ENCODE measurements at regions not wholly inside any gene's neighbourhood (a gene's known extent, or its start where the extent isn't known, plus 50 kb on each side); places are given as distances from the start of the nearest gene placed in this dataset.

DNA sequence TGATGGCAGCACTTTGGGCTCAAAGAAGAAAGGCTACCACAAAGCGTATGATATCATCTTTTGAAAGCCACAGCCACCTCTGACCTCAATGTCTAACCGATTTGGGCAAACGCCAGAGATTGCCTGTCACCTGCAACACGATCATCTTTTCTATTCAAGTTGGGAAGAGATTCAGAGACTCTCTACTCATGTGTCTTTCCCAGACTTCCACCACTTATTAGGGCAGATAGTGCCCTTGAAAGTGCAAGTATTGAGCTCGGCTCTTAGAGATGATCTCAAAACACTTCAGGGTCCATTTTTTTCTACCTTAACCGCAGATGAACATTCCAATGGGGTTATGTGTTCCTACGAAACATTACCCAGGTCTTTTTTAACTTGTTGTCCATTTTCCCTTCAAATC is 213.7 kb downstream of the DRD1 start:
- Mint-ChIP-seq H3K27ac (no peak overlapping the region), H3K4me1 (ENCODE audit: low read depth) (no peaks in the 10 kb centered on the region), H3K9me3 (no peaks in the 10 kb centered on the region), H3K27me3 (ENCODE audit: low read depth) (no peaks in the 10 kb centered on the region), H3K36me3 (ENCODE audit: low read depth) (no peaks in the 10 kb centered on the region), H3K4me3 (no peak overlapping the region)
- no peak for DNase-seq (ENCODE audit: low spot score)

DNA sequence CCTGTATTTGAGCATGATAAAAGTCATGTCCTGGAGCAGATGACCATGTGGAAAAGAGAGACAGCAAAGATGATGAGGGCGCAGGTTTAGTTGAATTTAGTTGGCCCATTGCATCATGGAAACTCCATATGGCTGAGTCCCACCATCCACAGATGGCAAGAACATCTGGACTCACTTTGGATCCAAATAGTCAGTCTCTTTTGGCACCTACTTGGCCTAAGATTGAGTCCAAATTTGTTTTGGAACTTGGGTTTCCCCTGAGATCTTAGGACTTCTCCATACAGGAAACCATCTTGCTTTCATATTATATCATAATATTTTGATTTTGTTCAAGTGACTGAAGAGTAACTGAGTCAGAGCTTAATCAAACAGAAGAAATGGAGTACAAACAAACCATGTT is 217.5 kb downstream of the DRD1 start:
- Mint-ChIP-seq H3K27ac (no peak overlapping the region), H3K4me1 (ENCODE audit: low read depth) (no peaks in the 10 kb centered on the region), H3K9me3 (no peaks in the 10 kb centered on the region), H3K36me3 (ENCODE audit: low read depth) (no peaks in the 10 kb centered on the region), H3K27me3 (ENCODE audit: low read depth) (peaks cover 3% of the 10 kb centered on the region), H3K4me3 (no peak overlapping the region)
- DNase-seq (ENCODE audit: low spot score) = no peak

DNA sequence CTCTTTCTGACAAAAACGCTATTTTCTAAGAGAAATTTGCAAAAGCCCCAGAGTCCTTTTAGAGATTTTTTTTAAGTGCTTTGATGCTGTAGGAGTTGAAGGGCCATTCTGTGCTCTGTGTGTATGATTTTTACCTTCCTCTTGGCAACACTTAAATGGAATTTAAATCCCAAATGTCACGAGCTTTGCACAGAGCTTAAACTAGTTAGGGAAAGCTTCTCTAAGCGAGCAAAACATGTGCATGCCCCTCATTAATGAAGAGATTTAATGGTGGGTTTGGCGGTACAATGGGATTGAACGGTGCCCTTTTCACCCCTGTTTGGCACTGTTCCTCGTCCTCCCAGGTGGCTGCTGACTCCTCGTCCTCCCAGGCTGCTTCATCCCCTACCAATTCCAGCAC is 220.7 kb downstream of the DRD1 start:
- Mint-ChIP-seq H3K36me3 (ENCODE audit: low read depth) (no peaks in the 10 kb centered on the region), H3K27me3 (ENCODE audit: low read depth) (peaks cover 3% of the 10 kb centered on the region), H3K4me1 (ENCODE audit: low read depth) (no peaks in the 10 kb centered on the region), H3K4me3 (no peak overlapping the region), H3K9me3 (no peaks in the 10 kb centered on the region), H3K27ac (no peak overlapping the region)
- no peak for DNase-seq (ENCODE audit: low spot score)

- Mint-ChIP-seq H3K36me3 (ENCODE audit: low read depth) (no peaks in the 10 kb centered on the region), H3K27ac (no peak overlapping the region), H3K4me3 (no peak overlapping the region), H3K4me1 (ENCODE audit: low read depth) (no peaks in the 10 kb centered on the region), H3K9me3 (no peaks in the 10 kb centered on the region), H3K27me3 (ENCODE audit: low read depth) (peaks cover 3% of the 10 kb centered on the region)
- DNase-seq (ENCODE audit: low spot score) = no peak
Observed at GRCh38 chr5:175222621-175223020, 221.4 kb downstream of the DRD1 start.

GRCh38 chr5:175220549-175220948 is 223.4 kb downstream of the DRD1 start:
- Mint-ChIP-seq H3K9me3 (no peaks in the 10 kb centered on the region), H3K4me3 (no peak overlapping the region), H3K27ac (no peak overlapping the region), H3K4me1 (ENCODE audit: low read depth) (no peaks in the 10 kb centered on the region), H3K27me3 (ENCODE audit: low read depth) (peaks cover 3% of the 10 kb centered on the region), H3K36me3 (ENCODE audit: low read depth) (no peaks in the 10 kb centered on the region)
- no peak for DNase-seq (ENCODE audit: low spot score)

- no peak overlapping the region for H3K4me3 Mint-ChIP-seq
- H3K27ac Mint-ChIP-seq = no peak overlapping the region
- no peak for DNase-seq (ENCODE audit: low spot score)
- H3K4me1 Mint-ChIP-seq (ENCODE audit: low read depth) = no peaks in the 10 kb centered on the region
- no peaks in the 10 kb centered on the region for H3K36me3 Mint-ChIP-seq (ENCODE audit: low read depth)
- no peaks in the 10 kb centered on the region for H3K9me3 Mint-ChIP-seq
- H3K27me3 Mint-ChIP-seq (ENCODE audit: low read depth) = peaks cover 3% of the 10 kb centered on the region
Observed at GRCh38 chr5:175219366-175219765, 224.6 kb downstream of the DRD1 start.

DNA sequence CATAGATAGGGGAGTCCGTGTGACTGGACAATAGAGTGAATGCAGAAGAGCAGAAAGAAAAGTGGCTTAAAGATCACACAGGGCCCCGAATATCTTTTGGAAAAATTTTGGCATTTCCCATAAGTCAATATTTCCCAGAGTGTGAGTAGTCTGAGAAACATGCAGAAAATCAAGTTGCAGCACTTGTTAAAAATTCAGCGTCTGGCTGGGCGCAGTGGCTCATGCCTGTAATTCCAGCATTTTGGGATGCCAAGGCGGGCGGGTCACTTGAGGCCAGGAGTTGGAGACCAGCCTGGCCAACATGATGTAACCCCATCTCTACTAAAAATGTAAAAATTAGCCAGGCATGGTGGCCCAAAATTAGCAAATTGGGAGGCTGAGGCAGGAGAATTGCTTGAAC is 227.0 kb downstream of the DRD1 start:
- Mint-ChIP-seq H3K36me3 (ENCODE audit: low read depth) (no peaks in the 10 kb centered on the region), H3K4me1 (ENCODE audit: low read depth) (no peaks in the 10 kb centered on the region), H3K27me3 (ENCODE audit: low read depth) (no peaks in the 10 kb centered on the region), H3K27ac (no peak overlapping the region), H3K4me3 (no peak overlapping the region), H3K9me3 (no peaks in the 10 kb centered on the region)
- DNase-seq (ENCODE audit: low spot score) = no peak

DNA sequence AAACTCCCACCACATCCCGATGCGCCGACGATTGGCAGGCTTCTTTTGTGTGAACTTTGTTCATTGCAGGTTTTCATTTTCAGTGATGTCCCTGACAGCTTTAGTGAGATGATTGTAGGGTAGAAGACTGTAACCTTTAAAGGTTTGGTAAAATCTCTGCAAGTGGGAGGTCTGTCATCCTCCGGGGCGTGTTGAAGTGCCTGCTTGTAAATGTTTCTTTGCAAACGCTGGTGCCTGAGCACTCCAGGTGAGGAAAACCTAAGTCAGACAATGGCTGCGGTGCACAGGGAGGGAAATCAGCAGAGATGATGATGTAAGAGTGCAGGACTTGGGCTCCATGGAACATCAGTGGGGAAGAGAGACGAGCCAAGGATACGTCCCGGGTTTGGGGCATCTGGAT is 228.1 kb downstream of the DRD1 start:
- Mint-ChIP-seq H3K36me3 (ENCODE audit: low read depth) (no peaks in the 10 kb centered on the region), H3K27me3 (ENCODE audit: low read depth) (no peaks in the 10 kb centered on the region), H3K27ac (no peak overlapping the region), H3K4me3 (no peak overlapping the region), H3K9me3 (no peaks in the 10 kb centered on the region), H3K4me1 (ENCODE audit: low read depth) (no peaks in the 10 kb centered on the region)
- no peak for DNase-seq (ENCODE audit: low spot score)

DNA sequence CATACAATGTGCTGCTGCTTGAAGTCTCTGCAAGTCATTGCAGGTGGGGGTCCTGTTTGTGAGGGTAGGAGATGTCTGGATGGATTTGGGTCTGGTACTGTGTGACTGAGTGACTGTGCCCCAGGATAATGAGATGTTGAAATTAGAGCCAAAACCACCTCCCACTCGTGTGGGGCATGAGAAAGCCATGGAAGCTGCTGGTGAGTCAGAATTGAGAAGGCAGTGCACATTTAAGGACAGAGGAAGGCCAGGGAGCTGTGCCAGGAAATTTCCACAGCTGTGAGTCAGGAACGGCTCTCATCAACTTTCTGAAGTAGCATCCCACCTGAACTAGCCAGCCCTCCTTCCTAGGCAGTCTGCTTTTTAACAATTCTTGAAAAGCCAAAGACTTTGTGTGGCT is 229.8 kb downstream of the DRD1 start:
- H3K36me3 Mint-ChIP-seq (ENCODE audit: low read depth) = no peaks in the 10 kb centered on the region
- H3K27me3 Mint-ChIP-seq (ENCODE audit: low read depth) = no peaks in the 10 kb centered on the region

DNA sequence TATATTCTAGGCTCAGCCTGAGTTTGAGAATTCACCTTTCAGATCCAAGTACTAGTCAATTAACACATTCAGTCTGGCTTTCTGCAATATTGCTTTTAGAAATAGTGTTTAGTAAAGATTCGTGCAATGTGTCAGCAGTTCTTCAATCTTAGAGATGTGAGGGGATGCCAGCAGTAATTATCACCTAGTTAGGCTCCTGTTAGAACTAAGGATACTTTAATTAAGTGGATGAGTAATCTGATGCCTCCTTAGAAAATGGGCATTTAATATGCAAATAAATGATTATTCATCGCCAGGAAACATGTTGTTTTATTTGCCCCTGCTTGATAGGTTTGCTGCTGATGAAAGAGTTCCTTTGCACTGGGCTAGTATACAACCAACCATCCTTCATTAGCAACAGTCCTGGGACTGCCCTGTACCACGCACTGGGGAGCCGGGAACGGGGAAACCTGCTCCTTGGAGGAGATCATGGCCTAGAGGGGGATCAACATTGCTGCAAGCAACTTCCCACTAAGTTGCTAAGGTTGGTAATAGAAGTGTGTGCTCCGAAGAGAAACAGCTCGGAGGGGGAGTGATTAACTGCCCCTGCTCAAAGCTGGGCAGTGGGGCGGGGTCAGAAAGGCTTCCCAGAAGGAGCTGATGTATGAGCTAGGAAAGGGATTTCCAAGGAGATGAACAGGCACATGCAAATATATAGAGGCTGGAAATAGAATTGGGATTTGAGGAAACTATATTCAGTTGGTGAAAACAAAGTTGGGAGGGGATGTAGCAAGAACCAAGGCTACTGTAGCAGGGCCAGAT is 231.8 kb downstream of the DRD1 start:
- no peaks in the 10 kb centered on the region for H3K27me3 Mint-ChIP-seq (ENCODE audit: low read depth)
- H3K27ac Mint-ChIP-seq = no peak overlapping the region
- no peak overlapping the region for H3K4me3 Mint-ChIP-seq
- no peaks in the 10 kb centered on the region for H3K9me3 Mint-ChIP-seq
- no peaks in the 10 kb centered on the region for H3K36me3 Mint-ChIP-seq (ENCODE audit: low read depth)
- no peaks in the 10 kb centered on the region for H3K4me1 Mint-ChIP-seq (ENCODE audit: low read depth)
- DNase-seq (ENCODE audit: low spot score) = no peak

More for the DNA sequence above, 229.8 kb downstream of the DRD1 start:
- no peak overlapping the region for H3K4me3 Mint-ChIP-seq
- H3K4me1 Mint-ChIP-seq (ENCODE audit: low read depth) = no peaks in the 10 kb centered on the region
- no peaks in the 10 kb centered on the region for H3K9me3 Mint-ChIP-seq
- DNase-seq (ENCODE audit: low spot score) = no peak
- H3K27ac Mint-ChIP-seq = no peak overlapping the region

DNA sequence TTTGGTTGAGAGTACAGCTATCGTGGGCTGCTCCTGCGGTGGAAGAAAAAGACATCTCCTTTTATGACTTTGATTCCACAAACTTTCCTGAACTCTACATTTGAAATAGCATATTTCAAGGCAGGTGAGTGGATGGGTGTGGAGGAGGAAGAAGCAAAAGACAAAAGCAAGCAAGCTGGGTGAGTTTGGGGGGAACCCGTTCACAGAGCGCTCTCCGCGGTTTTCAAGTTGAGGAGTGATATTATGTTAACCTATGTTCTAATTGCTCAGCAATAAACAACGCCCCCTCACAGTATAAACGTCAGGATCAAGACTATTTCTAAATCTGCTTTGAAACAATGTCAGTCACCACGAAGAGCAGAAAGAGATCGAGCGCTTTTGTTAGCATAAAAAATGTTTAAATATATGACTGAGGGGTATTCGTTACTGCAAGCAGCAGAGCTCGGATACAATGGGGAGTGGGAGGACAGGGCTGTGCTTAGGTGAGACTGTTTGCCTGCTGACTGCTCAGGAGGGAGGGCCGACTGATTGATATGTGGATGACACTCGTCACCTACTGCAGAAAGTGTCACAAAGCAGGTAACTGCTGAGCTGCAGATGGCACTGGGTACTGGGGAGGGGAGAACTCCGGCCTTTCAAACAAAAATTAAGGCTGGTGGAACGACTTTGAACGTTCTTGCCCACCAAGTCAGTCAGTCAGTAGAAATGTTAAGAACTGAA is 236.5 kb downstream of the DRD1 start:
- Mint-ChIP-seq H3K4me3 (no peak overlapping the region), H3K27ac (no peak overlapping the region), H3K9me3 (no peaks in the 10 kb centered on the region), H3K27me3 (ENCODE audit: low read depth) (no peaks in the 10 kb centered on the region), H3K4me1 (ENCODE audit: low read depth) (no peaks in the 10 kb centered on the region), H3K36me3 (ENCODE audit: low read depth) (no peaks in the 10 kb centered on the region)
- DNase-seq (ENCODE audit: low spot score) = no peak

GRCh38 chr5:175206669-175207068 is 237.3 kb downstream of the DRD1 start:
- H3K27ac Mint-ChIP-seq = no peak overlapping the region
- no peak overlapping the region for H3K4me3 Mint-ChIP-seq
- H3K36me3 Mint-ChIP-seq (ENCODE audit: low read depth) = no peaks in the 10 kb centered on the region
- H3K9me3 Mint-ChIP-seq = no peaks in the 10 kb centered on the region
- H3K4me1 Mint-ChIP-seq (ENCODE audit: low read depth) = no peaks in the 10 kb centered on the region
- DNase-seq (ENCODE audit: low spot score) = no peak
- H3K27me3 Mint-ChIP-seq (ENCODE audit: low read depth) = no peaks in the 10 kb centered on the region

DNA sequence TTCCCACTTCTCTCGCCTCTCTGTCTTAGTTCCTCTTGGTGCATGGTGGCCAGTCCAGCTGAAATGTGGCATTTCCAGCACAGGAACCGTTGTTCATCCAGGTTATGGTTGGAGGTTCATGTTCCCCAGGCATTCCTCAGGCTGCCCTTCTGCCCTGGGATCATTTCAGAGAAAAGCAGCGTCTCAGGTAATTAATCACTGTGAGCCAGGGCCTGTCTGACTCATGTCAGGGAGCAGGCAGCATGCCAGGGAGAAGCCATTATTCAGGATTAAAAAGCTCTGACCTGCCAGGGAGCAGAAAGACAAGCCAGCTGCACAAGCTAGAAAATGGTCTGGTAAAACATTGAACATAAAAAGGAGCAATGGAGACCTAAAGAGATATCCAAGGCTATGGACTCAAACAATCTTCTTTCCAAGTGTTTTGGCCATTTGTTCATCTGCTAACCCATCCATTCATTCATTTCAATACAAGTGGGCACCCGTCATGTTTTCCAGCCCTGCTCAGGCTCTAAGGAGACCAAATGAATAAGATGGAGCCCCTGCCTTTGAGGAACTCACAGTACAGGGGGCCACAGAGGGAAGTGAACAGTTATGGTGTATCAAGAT is 241.4 kb downstream of the DRD1 start:
- H3K36me3 Mint-ChIP-seq (ENCODE audit: low read depth) = no peaks in the 10 kb centered on the region
- no peaks in the 10 kb centered on the region for H3K9me3 Mint-ChIP-seq
- H3K4me1 Mint-ChIP-seq (ENCODE audit: low read depth) = no peaks in the 10 kb centered on the region
- no peak overlapping the region for H3K27ac Mint-ChIP-seq
- no peak overlapping the region for H3K4me3 Mint-ChIP-seq
- H3K27me3 Mint-ChIP-seq (ENCODE audit: low read depth) = no peaks in the 10 kb centered on the region
- no peak for DNase-seq (ENCODE audit: low spot score)

DNA sequence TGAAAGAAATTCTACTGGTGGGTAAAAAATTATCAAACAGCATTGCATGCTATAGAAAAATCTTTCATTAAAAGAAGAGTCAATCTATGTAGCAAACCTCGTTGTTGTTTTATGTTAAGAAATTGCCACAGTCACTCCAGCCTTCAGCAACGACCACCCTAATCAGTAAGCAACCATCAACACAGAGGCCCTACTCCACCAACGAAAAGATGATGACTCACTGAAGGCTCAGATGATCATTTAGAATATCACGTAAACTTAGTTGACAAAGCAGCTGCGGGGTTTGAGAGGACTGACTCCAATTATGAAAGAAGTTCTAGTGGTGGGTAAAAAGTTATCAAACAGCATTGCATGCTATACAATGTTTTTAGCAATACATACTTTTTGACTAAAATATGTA is 242.6 kb downstream of the DRD1 start:
- DNase-seq (ENCODE audit: low spot score) = no peak
- H3K27ac Mint-ChIP-seq = no peak overlapping the region
- no peaks in the 10 kb centered on the region for H3K36me3 Mint-ChIP-seq (ENCODE audit: low read depth)
- H3K27me3 Mint-ChIP-seq (ENCODE audit: low read depth) = no peaks in the 10 kb centered on the region
- no peaks in the 10 kb centered on the region for H3K9me3 Mint-ChIP-seq
- H3K4me1 Mint-ChIP-seq (ENCODE audit: low read depth) = no peaks in the 10 kb centered on the region
- H3K4me3 Mint-ChIP-seq = no peak overlapping the region

All from T-helper 2 cell treated with Interferon-gamma antibody and Interleukin-4, amounts not matched to agents 5 μg/mL and 100 μg/mL, for 36 hours (primary cell).